ENCODE measurements at regions not wholly inside any gene's neighbourhood (a gene's known extent, or its start where the extent isn't known, plus 50 kb on each side); places are given as distances from the start of the nearest gene placed in this dataset.

- no peak for TF ChIP-seq EZH2 (IDR thresholded peaks at IDR 0.05; ENCODE audit: low read depth)
- TF ChIP-seq CTCF (conservative IDR thresholded peaks at IDR 0.05): no peak
Measured at GRCh38 chr2:145652036-145652435, 1132.1 kb upstream of the ZEB2 start.

GRCh38 chr2:145650226-145650625 lies 1130.3 kb upstream of the ZEB2 start:
- ChIA-PET CTCF (no interaction called here), POLR2A (ENCODE audit: unreplicated experiment) (no interaction called here)
- intact Hi-C loops (cut with micrococcal nuclease; ENCODE audit: unreplicated experiment): no loop called here
- Histone ChIP-seq H3K4me1 (replicated peaks; ENCODE audit: insufficient read depth) (no peaks in the 10 kb centered on the region), H3K36me3 (ENCODE audit: low read depth) (no peaks in the 10 kb centered on the region), H2AFZ (no peak overlapping the region), H4K20me1 (ENCODE audit: insufficient read depth) (no peaks in the 10 kb centered on the region), H3F3A (ENCODE audit: insufficient read depth, low read depth) (no peaks in the 10 kb centered on the region), H3K79me2 (ENCODE audit: low read depth) (no peaks in the 10 kb centered on the region), H3K4me2 (no peak overlapping the region), H3K27ac (no peak overlapping the region), H3K9me3 (ENCODE audit: insufficient read depth, low read depth) (no peaks in the 10 kb centered on the region), H3K4me3 (no peak overlapping the region), H3K27me3 (ENCODE audit: insufficient read depth, low read depth) (no peaks in the 10 kb centered on the region), H3K9me2 (ENCODE audit: insufficient read depth) (0 out of 2 replicates have a peak, but pooled peaks cover 4% of the 10 kb centered on the region)
- no peak for DNase-seq
- no peak for TF ChIP-seq CTCF (conservative IDR thresholded peaks at IDR 0.05)
- TF ChIP-seq EZH2 (IDR thresholded peaks at IDR 0.05; ENCODE audit: low read depth): no peak
- BruUV-seq (replicated peaks): no TSS peak

More at GRCh38 chr2:145652036-145652435, 1132.1 kb upstream of the ZEB2 start:
- BruUV-seq (replicated peaks): no TSS peak
- H4K20me1 ChIP-seq (ENCODE audit: insufficient read depth): no peaks in the 10 kb centered on the region
- H3K4me3 ChIP-seq: no peak overlapping the region
- intact Hi-C loops (cut with micrococcal nuclease; ENCODE audit: unreplicated experiment): no loop called here
- POLR2A ChIA-PET (ENCODE audit: unreplicated experiment): no interaction called here
- H2AFZ ChIP-seq: no peak overlapping the region
- no peaks in the 10 kb centered on the region for H3K4me1 ChIP-seq (replicated peaks; ENCODE audit: insufficient read depth)
- no peaks in the 10 kb centered on the region for H3K9me3 ChIP-seq (ENCODE audit: insufficient read depth, low read depth)
- CTCF ChIA-PET: no interaction called here
- 0 out of 2 replicates have a peak, but pooled peaks cover 4% of the 10 kb centered on the region for H3K9me2 ChIP-seq (ENCODE audit: insufficient read depth)
- H3K4me2 ChIP-seq: no peak overlapping the region
- no peaks in the 10 kb centered on the region for H3K36me3 ChIP-seq (ENCODE audit: low read depth)
- no peaks in the 10 kb centered on the region for H3K27me3 ChIP-seq (ENCODE audit: insufficient read depth, low read depth)
- no peaks in the 10 kb centered on the region for H3F3A ChIP-seq (ENCODE audit: insufficient read depth, low read depth)
- DNase-seq: no peak
- H3K27ac ChIP-seq: no peak overlapping the region
- H3K79me2 ChIP-seq (ENCODE audit: low read depth): no peaks in the 10 kb centered on the region

GRCh38 chr2:145649061-145649460 lies 1129.1 kb upstream of the ZEB2 start:
- Histone ChIP-seq H3K9me2 (ENCODE audit: insufficient read depth) (0 out of 2 replicates have a peak, but pooled peaks cover 4% of the 10 kb centered on the region), H4K20me1 (ENCODE audit: insufficient read depth) (no peaks in the 10 kb centered on the region), H3K4me2 (no peak overlapping the region), H3F3A (ENCODE audit: insufficient read depth, low read depth) (no peaks in the 10 kb centered on the region), H3K9me3 (ENCODE audit: insufficient read depth, low read depth) (no peaks in the 10 kb centered on the region), H3K36me3 (ENCODE audit: low read depth) (no peaks in the 10 kb centered on the region), H2AFZ (no peak overlapping the region), H3K4me1 (replicated peaks; ENCODE audit: insufficient read depth) (no peaks in the 10 kb centered on the region), H3K27ac (no peak overlapping the region), H3K4me3 (no peak overlapping the region), H3K27me3 (ENCODE audit: insufficient read depth, low read depth) (no peaks in the 10 kb centered on the region), H3K79me2 (ENCODE audit: low read depth) (no peaks in the 10 kb centered on the region)
- ChIA-PET CTCF (no interaction called here), POLR2A (ENCODE audit: unreplicated experiment) (no interaction called here)
- no peak for TF ChIP-seq EZH2 (IDR thresholded peaks at IDR 0.05; ENCODE audit: low read depth)
- no peak for TF ChIP-seq CTCF (conservative IDR thresholded peaks at IDR 0.05)
- BruUV-seq (replicated peaks): no TSS peak
- intact Hi-C loops (cut with micrococcal nuclease; ENCODE audit: unreplicated experiment): no loop called here
- no peak for DNase-seq
